HG02938 (cell line): ENCODE measurements at regions not wholly inside any gene's neighbourhood (a gene's known extent, or its start where the extent isn't known, plus 50 kb on each side); places are given as distances from the start of the nearest gene placed in this dataset.
A peak's percentile ranks its signal among the peaks of the same experiment; 100 is the strongest.
"Not testable (repeated sequence)": the region's sequence is repeated elsewhere in the genome, so short reads cannot be mapped to it uniquely, and the experiment has no call there.

Experiments
- ATAC-seq: cut with Tn5 transposase; IDR thresholded peaks from one replicate; pipeline ENCODE4 v1.9.1; 2021; ENCODE audit warnings: mild to moderate bottlenecking, moderate library complexity; ENCODE audit not compliant: unreplicated experiment

DNA sequence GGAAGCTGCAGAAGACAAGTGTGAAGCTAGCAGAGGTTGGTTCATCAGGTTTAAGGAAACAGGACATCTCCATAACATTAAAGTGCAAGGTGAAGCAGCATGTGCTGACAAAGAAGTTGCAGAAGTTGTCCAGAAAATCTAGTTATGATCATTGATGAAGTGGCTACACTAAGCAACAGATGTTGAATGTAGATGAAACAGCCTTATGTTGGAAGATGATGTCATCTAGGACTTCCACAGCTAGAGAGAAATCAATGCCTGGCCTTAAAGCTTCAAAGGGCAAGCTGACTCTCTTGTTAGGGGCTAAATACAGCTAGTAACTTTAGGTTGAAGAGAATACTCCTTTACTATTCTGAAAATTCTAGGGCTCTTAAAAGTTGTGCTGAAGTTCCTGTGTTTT is 340.2 kb upstream of the SOX9 start:
- ATAC-seq: no peak

DNA sequence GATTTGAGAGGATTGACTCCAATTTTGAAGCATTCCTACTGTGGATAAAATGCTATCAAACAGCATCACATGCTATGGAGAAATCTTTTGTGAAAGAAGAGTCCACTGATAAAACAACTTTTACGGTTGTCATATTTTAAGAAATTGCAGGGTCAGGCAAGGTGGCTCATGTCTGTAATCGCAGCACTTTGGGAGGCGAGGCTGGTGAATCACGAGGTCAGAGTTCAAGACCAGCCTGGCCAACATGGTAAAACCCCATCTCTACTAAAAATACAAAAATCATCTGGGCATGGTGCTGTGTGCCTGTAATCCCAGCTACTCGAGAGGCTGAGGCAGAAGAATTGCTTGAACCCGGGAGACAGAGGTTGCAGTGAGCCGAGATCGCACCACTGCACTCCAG is 338.8 kb upstream of the SOX9 start:
- ATAC-seq: not testable (repeated sequence)

DNA sequence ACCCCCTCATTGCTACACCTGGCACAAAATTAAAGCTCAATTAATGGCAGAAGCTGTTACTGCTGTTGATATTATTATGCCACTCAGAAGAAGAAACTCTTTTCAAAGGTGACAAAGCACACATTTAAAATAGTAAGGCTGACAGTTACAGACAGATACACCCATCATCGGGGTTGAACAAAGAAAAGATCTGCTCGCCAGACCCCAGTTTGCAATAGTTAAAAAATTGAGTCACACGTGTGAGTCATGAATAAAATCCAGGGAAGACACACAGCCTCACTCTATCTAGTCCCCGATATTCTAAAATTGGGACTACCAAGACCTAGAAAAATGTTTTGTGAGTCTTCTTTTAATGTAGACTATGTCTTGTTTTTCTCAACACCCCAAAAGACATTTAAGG is 330.0 kb upstream of the SOX9 start:
- no peak for ATAC-seq

DNA sequence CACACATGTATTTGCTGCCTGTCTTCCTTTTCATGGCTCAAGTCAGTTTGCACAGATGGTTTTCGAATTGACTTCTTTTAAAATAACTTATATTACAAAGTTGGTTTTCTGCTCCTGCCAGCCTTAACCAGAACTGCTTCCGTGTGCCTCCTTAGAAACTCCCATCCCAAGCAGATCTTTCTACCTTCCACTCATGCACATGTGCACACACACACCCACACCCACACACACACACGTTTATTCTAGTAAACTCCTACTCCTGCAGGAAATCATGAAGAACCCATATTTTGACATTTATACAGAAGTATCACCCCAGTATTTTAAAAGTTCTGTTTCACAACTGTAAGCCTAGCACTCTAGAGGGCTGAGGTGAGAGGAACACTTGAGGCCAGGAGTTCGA is 329.5 kb upstream of the SOX9 start:
- no peak for ATAC-seq

DNA sequence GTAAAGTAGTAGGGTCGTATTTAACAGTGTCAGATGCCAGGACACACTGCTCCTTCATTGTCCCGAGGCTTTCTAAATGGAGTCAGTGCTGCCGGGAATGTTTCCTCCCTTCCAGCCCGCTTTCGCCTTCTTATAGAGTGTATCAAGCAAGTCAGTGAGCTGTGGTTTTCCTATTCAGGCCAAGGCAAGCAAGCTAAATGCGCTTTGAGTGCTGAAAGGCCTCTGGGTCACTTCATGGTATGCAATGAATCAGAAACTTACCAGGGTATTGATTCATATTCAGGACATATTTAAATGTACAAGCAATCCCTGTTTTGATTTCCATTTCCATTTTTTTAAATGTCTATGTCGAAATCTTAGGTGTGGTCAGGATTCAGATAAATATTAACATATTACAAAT is 327.9 kb upstream of the SOX9 start:
- no peak for ATAC-seq

DNA sequence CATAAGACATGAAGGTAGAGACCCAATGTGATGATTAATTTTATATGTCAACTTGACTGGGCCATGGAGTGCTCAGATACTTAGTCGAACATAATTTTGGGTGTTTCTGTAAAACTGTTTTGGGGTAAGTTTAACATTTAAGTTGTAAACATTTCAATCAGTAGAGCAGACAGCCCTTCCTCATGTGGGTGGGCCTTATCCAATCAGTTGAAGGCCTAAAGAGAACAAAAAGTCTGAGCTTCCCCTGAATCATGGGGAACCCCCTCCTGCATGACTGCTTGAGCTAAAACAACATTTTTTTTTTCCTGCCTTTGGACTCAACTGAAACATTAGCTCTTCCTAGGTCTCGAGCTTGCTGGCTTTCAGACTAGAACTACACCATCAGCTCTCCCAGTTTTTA is 327.3 kb upstream of the SOX9 start:
- ATAC-seq: no peak

DNA sequence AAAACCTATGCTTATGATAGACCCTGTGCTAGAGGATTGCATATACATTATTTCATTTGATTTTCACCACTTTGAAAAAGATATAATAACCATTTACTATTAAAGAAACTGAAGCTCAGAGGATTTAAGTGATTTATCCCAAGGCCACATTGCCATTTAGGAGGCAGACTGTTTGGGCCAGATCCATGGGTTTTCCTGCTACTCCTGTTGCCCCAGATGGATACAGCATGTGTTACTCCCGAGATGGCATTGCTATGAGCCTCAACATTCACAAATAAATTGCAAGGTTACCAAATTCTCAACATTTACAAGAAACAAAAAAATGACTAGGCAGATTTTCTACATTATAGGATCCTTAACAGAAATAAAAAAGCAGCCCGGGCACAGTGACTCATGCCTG is 322.1 kb upstream of the SOX9 start:
- no peak for ATAC-seq

DNA sequence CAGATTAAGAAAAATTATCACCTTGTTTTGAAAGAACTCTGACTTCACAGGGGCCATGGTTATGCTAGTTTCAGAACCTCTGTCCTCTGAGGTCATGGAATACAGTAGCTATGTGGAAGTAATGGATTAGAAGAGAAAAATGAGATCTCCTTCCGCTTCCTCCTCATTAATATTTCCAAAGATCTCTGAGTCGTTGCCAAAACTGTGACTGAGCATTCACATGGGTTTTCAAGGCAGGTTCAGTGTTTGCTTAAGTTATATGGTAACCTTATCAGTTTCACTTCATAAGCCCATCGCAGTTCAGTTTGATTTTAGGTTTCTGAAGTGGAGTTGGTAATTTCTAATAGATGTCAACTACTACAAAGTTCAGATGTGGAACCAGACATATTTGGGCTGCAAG is 321.2 kb upstream of the SOX9 start:
- ATAC-seq: no peak

DNA sequence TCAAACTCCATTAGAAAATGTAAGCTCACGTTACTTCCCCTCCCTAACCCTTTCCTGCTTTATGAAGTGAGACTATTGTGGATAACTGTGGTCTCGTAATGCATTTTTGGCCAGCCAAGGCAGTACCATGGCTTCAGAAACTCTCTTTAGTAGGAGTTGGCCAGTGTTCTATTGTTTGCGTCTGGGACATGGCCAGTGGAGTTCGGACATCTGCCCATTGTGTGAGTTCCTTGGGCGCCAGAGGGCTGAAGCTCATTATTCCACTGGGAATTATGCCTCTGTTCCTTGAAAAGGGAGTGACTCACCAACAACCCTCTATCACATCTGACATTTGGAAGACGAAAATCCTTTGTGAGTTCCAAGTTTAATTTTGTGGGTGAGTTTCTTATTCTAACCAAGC is 319.5 kb upstream of the SOX9 start:
- no peak for ATAC-seq

DNA sequence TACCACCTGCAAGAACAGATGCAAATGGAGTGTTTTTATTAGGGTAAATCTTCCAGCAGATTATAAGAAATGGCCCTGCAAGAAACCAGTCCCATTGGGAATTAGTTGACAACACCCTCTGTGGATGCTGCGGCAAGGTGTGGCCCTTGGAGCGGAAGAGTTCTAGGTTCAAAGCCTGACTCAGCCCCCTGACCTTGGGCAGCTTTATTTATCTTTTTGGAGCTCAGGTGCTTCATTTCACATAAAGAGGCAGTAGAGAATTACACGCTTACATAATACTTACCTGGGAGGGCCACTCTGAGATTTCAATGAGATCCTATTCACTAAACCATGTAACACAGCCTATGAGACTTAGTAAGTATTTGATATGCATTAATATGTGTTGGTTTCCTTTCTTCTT is 318.2 kb upstream of the SOX9 start:
- ATAC-seq: no peak

DNA sequence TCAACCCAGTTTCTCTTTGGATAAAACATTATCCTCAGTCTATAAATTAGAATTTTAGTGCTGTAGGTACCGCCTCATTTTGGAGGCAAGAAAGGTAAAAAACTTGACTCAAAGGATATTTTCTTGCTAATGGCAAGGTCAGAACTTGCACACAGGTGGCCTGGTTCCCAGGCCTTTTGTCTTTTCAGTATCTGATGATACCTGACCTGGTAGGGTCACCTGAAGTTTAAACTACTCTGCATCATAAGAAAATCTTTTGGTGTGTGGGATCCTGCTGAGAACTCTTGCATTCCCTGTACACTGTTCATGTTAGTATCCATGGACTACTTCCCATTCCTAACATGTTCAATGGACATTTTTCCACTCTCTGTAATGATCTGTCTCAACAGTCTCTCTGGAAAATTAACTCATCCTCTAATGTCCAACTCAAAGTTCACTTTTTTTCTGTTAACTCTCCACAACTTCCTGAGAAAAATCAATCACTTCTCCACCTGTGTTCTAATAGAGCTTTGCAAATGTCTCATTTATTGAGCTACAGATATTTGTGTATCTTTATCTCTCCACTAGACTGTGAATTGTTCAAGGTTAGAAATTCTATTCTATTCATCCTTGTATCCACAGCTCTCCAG is 317.1 kb upstream of the SOX9 start:
- no peak for ATAC-seq

DNA sequence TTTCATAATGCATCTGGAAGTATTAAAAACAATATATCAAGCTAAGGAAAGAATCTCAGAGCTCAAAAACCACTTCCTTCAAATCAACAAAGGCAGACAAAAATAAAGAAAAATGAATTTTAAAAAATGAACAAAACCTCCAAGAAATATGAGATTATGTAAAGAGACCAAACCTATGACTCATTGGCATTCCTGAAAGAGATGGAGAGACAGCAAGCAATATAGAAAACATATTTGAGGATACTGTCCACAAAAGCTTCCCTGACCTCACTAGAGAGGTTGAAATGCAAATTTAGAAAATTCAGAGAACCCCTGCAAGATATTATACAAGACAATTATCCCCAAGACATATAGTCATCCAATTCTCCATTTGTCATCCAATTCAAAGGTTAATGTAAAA is 311.3 kb upstream of the SOX9 start:
- ATAC-seq: no peak

DNA sequence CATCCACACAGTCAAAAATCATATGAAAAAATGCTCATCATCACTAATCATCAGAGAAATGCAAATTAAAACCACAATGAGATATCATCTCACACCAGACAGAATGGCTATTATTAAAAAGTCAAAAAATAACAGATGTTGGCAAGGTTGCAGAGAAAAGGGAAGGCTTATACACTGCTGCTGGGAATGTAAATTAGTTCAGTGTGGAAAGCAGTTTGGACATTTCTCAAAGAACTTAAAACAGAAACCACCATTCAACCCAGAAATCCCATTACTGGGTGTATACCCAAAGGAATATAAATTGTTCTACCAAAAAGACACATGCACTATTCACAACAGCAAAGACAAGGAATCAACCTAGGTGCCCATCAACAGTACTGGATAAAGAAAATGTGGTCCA is 307.0 kb upstream of the SOX9 start:
- ATAC-seq: not testable (repeated sequence)

DNA sequence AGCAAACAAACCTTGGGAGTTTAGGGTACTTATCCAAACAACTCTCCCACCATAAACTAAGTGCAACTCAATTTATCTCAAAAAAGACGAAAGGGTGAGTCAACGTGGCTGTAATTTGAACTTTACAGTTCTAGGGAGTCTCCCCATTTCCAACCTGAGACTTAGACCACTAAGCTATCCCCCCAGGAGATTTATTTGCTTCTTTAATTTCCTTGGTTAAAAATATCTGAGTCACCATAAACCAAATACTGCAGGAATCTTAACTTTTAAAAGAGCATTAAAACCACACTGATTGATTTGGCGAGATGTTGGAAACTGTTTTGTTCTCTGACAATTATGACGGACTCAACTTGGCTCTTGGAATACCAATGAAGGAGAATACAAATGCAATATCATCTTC is 299.3 kb upstream of the SOX9 start:
- ATAC-seq: no peak

DNA sequence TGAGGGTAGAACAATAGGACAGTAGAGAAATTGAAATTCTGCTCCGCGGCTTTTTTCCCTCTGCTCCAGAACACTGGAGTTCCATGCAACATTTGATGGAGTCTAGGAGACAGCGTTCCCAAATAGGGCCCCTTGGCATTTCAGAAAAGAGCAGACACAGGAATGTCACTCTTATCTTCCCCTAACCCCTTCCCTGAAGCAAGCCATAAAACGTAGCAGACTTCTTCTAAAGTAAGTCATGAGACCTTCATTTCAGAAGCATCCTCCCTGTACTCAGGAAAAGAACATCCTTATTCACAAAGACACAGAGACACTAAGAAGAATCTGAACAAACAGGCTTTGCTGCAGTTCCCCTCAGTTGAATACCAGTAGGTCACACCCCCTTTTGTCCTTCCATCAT is 296.1 kb upstream of the SOX9 start:
- ATAC-seq: no peak

DNA sequence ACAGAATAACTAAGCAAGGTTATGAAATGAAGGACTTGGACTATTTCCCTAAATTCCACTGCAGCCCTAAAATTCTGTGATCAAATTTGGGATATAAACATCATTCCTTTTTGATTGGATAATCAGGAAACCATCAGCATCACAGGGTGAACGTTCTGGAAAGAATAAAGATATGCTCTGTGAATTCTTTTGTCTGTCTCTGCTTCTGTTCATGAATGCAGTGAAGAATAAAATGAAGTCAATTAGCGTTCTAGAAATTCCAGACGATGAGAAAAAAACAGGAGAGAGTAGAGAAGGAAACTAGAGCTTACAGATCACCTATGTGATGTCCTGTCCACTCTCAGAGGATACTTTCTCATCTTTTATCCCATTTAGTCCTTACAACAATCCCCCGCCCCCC is 295.1 kb upstream of the SOX9 start:
- no peak for ATAC-seq

DNA sequence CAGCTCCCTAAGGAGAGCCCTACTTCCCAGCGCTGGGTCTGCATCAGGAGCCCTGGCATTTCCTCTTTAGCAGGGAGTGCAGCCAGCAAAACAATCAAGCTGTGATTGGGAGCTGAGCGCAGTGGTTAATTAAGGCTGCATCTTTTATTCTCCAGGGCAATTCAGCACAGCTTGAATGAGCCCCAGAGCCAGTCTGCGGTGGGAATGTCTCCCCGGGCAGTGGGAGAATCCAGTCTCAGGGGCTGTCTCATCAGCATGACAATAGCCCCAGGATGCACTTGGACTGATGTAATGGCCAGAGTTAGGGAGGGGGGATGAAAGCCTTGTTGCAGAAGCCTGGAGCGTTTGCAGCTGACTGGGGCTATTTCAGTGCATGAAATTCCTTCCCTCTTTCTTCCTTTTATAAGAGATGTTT is 292.6 kb upstream of the SOX9 start:
- ATAC-seq: no peak

DNA sequence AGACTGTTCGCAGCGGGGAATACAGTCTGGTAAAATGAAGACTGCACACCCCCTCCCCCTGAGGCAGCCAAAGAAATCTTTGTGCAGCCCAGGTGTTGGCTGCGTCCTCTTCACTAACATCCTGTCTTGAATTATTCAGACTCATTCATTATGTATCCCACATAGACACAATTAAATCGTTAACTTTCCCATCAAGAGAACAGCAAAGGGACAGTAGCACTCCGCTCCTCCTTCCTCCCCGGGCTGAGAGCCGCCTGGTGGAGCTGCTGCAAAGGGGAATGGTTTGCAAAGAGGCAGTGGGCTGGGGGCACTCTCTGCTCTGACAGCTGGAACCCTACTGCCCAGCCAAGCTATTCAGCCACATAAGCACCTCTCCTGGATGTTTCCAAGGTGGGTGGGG is 290.0 kb upstream of the SOX9 start:
- no peak for ATAC-seq

DNA sequence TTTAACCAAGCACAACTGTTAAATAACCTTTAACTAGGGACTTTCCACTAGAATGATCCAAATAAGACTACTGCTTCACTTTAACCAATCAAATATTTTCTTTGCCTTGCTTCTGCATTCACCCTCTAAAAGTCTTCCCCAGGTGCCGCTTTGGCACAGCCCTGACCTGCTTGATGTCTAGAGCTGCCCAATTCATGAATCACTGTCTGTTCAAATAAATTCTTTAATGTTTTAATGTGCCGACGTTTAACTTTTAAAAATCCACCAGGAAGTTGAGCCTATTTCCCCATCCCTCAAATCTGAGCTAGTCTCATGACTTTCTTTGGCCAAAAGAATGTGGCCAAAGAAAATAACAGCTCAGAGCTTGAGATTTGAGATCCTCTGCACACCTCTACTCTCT is 277.8 kb upstream of the SOX9 start:
- ATAC-seq: no peak

DNA sequence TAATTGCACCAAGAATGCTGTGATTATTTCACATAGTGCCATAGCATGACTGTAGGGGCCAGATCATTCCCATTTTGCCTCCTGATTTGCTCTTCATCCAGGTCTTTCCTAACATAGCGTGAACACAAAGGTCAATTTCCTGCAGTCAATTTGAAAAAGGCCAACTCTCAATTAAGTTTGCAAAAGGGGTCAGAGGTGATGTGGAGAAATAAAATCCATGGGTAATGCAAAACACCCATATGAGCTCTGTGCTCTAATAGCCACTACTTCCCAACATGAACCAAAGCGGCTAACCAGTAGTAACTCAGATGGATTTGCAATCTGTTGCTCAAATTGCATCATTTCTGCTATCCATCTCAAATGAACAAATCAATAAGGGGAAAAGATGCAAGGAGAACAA is 275.5 kb upstream of the SOX9 start:
- no peak for ATAC-seq

DNA sequence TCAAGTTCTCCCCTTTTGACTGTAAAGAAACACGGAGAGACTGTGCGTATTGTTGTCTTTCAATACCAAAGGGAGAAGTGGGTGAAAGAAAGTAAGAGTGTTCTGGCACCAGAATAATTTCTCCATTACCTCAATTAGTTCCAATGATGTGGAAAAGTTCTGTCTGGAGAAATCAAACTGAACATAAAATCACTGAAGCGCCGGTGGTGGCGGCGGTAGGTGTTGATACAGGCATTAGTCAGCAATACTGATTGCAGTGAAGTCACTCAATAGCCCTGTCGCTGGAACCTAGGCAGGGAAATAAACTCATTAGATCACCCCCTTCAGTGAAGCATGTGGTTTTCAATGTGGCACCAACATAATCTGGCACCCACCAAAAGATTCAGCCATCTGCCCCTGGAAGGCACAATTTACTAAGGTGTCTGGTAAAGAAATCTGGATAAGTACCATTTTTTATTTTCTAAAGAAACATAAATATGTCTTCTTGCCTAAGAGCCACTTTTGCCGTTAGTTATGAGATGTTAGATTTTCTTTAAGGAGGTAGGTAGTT is 274.2 kb upstream of the SOX9 start:
- ATAC-seq: no peak

DNA sequence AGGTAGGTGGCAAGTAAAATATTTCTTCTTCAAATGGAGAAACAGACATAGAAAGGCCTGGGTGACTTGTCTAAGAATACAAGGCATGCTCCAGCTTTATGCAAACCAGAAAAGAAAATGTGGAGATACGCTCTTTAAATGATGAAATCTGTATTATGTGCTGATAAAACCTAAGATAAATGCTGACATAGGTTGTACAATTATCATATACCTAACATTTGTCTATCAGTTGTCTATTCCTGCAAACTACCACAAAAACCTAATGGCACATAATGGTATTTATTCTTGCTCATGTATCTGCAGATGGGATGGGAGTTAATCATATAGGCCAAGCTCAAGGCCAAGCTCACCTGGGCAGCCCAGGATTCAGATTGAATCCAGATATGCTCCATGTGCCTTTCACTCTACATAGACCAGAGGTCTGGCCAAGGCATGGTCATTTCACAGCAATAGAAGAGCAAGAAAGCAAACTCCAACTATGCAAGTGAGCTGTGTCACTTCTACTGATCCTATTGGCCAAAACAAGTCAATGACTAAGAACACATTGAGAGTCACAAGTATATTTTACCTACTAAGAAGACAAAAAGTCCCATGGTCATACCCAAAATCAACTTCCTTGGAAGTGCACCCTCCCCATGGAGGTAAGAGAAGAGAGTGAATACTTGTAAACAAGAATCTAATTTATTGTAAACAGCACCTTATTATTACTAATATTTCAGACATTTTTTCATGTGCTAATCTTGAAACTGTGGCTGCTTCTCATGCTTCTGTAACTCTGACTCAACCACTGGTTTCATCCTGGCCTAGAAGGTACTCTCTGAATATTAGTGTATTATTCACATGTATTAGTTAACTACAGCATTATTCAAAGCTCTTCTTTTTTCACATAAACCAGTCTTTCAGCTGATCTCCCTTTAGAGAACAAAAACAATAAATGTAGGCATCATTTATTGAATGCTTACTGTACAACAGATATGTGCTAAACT is 270.7 kb upstream of the SOX9 start:
- ATAC-seq: peak; percentile 82
